GM12892 (cell line): ENCODE measurements at regions not wholly inside any gene's neighbourhood (a gene's known extent, or its start where the extent isn't known, plus 50 kb on each side); places are given as distances from the start of the nearest gene placed in this dataset.

Experiments used
- POLR2A ChIP-seq: IDR thresholded peaks from 2 replicates; pipeline ENCODE4 v1.6.1; 2011; ENCODE audit warnings: low read depth, low read length, control low read depth
- POLR2AphosphoS5 ChIP-seq: IDR thresholded peaks from 2 replicates; pipeline ENCODE4 v1.6.1; 2011; ENCODE audit warnings: low read depth, low read length, control low read depth
- TAF1 ChIP-seq: IDR thresholded peaks from 2 replicates; pipeline ENCODE4 v1.6.1; 2011; ENCODE audit warnings: low read depth, mild to moderate bottlenecking, control low read depth, low read length, borderline replicate concordance

DNA sequence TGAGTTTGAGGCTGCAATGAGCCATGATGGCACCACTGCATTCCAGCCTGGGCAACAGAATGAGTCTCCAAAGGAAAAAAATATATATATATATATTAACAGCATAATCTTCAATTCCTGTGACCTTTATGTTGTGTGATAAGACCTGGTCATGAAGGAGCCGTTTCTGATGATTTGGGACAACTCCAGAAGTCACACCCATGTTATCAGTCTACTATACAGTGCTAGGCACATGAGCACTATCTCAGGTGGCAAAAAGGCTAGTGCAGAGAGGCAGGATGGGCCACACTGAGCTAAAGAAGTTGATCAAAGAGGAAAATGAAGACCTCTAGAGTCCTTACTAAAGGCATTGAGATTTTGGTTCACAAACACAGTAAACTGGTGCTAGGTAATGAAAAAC, 205.0 kb upstream of the RAD23B start:
- TF ChIP-seq POLR2AphosphoS5, result no peak
- no peak for TF ChIP-seq POLR2A
- no peak for TF ChIP-seq TAF1
